G401 (cell line): ENCODE measurements at regions not wholly inside any gene's neighbourhood (a gene's known extent, or its start where the extent isn't known, plus 50 kb on each side); places are given as distances from the start of the nearest gene placed in this dataset.

Experiments used
- DNase-seq: peaks from one replicate; pipeline ENCODE4 v3.0.0-alpha.2; 2015; ENCODE audit warnings: low spot score
- in situ Hi-C: cut with HindIII; loops from 2 replicates; pipeline ENCODE4 v1.10.0; 2016; ENCODE audit warnings: low sequenced_read_pairs, mixed read lengths

DNA sequence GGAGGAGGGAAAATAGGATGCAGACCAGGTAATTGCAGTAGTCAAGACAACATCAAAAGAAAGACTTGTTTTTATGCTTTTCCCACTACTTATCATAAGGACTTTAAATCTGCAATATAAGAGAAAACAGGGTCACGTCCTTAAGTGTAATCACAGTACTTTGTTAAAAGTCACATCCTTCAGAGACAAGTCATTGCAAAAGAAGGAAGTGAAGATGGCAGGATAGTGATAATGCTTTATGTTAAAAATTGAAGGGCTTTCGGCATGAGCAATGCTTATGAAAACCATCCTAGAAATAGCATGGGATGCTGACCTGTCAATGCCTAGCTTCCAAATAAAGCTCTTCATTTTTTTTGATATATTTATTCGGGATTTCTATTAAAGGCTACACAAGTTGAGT, 110.2 kb upstream of the TENM3 start:
- in situ Hi-C loops = no loop called here
- DNase-seq = no peak

DNA sequence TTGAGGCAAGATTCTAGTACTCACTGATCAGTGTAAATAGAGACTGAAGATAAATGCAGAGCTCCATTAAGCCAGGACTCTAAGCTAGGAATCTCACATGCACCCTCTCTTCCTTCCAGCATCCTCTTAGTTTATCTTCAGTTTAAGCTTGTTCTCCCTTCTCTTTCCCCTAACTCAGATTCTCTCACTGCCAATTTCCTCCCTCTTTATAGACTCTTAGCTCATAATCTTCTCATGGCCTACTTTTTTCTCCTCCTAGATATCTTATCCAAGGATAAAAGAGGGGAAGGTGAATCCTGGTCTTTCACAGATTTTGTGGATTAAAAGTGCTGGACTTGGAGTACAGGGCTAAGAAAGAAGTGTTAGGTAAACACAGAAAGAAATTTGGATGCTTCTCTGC, 108.9 kb upstream of the TENM3 start:
- in situ Hi-C loops = no loop called here
- no peak for DNase-seq

DNA sequence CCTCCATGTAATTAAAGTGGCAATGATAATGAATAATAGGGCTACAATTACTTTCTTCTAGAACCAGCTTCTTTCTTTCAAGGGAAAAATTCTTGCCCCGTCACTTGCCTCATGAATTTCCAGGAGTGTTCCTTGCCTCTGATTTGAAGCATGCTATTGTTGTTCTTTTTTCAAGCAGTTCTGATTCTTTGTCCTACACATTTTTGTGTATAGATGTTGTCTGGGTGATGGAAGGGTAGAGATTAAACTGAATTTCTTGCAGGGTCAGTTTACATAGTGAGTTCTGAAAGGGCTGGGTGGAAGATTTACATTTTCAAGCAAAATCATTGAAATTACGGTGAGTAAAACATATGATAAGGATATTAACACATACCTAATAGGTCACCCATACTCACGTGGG, 107.0 kb upstream of the TENM3 start:
- in situ Hi-C loops = no loop called here

DNA sequence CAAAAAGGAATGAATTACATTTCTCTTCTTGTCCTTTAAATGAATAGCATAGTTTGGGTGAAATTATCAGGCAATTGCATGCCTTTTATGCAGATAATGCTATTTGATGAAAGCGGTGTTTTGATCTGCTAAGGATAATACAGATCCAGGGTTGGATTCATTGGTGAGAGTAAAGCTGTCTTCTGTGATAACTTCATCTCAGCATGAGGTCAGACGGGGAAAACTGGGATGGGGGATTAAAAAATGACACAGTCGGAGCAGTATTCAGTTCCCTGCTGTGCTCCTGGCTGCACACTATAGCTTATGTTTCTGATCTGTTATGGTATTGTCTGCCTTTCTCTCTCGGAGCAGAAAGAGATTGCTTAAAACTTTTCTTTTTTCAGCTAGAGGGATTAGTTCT, 105.9 kb upstream of the TENM3 start:
- in situ Hi-C loops = no loop called here
- no peak for DNase-seq

More for the DNA sequence above, 107.0 kb upstream of the TENM3 start:
- no peak for DNase-seq

DNA sequence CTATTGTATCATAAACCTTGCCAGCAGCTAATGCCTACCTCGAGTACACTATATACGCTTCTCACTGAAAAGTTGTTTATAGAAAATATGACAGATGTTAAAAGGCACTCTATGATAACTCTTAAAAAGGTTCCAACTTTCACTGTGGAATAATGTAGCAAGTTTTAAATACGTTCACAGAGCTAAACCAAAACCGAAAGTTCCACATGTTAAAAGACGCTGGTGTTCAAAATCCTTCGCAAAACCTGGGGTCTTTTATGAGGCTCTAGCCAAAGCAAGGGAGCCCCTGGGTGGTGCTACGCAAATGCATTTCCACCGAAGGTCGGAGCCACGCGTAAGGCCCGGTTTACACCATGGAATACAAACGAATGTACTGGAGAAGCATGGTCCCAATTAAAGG, 103.7 kb upstream of the TENM3 start:
- DNase-seq = no peak
- in situ Hi-C loops = no loop called here

DNA sequence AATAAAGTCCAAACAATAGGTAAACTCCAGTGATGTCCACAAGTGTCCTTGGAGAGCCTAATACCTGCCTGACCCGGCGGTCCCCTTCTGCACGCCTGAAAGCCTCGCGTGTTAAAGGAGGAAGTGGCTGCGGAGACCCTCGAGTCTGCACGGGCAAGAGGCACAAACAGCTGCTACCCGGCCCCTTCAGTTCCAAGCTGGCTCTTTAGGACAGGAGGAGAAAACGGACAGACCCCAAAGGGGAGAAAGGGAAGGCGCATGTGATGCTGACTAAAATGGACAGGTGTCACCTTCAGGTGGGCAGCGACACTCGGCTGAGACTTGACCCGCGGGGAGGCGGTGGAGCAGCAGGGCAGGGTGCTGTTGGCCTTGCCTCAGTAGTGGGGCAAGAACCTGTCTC, 102.7 kb upstream of the TENM3 start:
- no peak for DNase-seq
- in situ Hi-C loops = no loop called here

DNA sequence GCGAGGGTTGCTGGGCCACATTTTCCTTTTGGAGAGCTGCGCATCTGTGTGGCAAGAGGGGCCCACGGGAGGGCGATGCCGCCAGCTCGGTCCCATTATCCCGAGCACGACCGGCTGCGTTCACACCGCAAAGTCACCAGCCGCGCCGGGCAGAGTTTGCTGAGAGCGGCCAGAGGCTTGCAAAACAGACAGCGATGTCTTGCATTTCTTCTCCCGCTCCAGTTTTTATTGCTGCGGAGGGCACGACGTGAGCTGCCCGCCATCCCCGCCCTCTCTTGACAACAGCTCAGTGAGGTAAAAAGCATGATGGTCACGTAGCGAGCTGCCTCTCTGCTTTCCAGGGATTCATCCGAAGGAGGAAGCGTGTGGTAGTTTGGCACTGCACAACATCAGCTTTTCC, 102.1 kb upstream of the TENM3 start:
- in situ Hi-C loops = no loop called here
- no peak for DNase-seq

DNA sequence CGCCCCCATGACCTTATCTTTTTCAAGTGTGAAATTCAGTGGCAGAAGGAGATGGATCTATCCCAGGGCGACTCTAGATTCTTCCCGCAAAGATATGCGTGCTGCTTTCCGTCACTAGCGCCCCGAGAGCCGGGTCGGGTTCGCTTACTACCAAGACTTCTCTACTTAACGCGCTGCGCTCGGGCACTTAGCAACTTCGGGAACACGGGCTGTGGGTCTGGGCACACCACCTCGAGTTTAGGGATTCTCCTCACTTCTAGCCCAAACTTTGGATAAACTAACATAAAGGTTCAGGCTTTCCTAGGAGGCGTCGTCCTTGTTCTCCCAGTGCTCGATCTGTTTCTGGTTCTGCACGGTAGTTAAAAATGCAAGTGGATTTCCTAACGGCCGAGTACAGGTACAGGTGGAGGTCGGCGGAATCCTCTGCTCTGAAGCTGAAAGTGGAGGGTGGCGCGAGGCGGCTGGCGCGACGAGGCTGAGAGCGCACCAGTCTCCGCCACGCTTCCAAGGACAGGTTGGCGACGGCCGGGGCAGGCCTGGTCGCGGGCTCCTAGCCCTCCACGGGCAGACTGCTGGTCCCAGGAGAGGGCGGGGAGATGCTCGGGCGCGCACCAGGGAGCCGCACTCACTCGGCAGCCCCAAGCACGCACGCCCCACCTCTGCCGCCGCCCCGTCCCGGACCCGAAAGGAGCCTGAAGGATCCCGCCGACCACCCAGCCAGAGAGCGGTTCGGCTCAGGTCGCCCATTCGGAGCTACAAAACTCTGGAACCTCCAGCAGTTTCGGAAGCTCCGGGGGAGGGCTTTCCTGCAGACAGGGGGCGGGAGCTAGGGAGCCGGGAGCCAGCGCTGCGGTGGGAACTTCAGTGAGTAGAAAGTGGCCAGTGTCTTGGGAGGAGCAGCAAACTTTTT, 100.8 kb upstream of the TENM3 start:
- in situ Hi-C loops = no loop called here
- DNase-seq = no peak

DNA sequence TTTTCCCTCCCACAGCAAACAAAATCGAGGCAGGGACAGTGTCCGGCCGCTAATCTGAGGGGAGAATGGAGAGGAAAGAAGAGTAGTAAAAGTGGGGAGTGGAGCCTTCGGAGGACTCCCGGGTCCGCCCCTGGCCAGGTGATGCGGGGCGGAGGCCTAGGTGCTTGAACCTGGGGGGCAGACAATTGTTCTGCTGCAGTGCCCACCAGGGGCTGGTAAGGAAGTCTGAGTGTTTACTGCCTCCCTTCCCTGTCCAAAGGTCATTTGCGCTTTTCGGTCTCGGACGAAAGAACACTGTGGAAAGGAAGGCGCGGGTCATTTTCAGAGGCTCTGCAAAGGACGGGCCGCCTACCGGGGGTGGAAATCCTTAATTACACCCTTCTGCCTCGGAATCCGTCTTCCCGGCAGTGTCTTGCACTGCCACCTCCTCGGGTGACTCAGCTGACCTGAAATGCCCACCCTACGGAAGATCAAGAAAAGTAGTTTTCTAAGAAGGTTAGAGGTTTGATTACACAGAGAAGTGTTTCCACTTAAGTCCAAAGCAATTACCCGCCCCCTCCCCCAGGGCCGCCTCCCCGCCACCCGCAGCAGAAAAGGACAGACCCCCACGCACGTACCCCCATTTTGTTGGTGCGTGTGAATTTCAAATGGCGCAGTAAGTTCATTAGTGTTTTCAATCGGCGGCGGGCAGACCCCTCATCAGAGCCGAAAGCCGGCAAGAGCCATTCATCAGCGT, 99.9 kb upstream of the TENM3 start:
- in situ Hi-C loops = no loop called here
- no peak for DNase-seq

DNA sequence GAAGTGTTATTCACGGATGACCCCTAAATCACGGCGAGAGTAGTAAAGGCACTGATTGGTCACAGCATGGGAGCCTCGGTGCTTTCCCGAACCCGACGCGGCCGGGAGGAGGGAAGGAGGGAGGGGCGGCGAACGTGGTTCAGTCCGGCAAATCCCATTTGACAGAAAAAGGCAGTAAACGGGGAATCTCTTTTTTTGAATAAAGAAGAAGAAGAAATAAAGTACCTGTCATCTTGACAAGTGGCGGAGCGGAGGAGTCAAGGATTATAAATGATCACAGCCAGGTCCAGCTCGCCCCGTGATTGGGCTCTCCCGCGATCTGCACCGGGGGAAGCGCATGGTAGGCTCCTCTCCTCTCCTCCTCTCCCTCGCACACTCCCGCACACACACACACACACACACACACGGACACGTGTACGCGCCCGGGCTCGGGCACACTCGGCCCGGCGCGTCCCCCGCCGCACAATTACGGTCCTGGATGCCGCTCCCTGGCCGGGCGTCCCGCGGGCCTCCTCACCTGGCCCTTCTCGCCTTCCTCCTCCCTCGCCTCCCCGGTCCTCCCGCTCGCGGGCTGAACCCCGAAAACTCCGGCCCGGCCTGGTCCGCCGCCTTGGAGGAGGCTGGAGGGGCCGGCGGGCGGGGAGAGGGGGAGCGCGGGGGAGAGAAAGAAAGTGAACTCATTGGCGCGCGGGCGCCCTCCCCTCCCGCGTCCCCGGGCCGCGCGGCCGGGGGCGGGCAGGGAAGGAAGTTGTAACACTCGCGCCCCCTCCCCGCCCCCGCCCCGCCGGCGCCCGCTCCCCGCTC, 99.2 kb upstream of the TENM3 start:
- in situ Hi-C loops = no loop called here
- no peak for DNase-seq

DNA sequence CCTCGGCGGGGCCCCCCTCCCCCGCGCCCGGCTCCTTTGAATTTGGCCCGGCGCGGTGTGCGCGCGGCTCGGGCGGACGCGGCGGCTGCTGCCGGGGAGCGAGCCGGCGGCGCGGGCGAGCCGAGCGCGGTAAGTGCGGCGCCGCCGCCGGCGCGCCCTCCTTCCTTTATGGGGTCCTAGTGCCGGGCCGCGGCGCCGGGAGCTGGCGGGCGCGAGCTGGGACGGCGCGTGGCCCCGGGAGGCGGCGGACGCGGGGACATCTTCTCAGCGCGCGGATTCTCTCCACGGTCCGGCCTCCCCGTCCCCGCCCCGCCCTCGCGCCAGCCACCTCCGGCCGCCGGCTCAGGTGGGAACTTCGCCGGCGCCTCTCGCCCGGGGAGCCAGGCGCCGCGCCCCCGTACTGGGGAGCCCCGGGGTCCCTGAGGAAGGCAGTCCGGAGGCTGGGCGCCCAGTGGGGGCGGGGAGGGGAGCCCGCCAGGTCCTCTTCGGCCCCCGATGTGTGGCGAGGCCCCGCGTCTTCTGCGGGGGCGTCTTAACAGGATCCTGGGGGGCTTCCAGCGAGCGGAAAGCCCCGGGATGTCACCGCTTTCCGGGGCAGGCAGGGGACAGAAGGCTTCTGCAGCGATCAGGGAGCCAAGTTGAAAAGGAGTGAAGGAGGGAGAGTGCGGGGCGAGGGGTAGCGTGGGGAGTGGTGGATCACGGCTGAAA, 98.4 kb upstream of the TENM3 start:
- in situ Hi-C loops = no loop called here
- no peak for DNase-seq

DNA sequence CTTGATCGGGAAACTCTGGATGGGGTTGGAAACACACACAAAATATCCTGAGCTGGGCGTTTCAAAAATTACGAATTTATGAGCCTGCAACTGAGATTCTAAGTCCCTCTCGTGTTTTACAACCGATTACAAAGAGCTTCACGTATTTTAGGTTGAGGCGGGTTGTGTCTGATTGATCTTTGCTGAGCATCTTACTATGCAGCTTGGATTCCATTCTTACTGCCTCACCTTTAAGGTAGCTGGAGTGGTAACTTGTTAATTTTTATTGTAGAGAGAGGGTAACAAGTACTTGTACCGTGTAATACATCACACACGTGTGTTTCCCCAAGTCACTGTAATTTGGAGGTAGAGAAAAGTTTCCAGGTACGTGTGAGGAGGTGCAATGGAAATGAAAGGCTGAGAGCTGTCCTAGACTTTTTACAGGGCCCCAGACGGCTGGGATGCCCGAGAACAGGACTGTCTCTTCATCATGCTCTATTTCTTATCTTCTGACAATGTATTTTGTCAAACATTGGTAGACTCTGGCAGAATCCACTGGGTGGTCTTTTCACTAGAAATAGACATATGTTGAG, 97.8 kb upstream of the TENM3 start:
- no peak for DNase-seq
- in situ Hi-C loops = no loop called here

DNA sequence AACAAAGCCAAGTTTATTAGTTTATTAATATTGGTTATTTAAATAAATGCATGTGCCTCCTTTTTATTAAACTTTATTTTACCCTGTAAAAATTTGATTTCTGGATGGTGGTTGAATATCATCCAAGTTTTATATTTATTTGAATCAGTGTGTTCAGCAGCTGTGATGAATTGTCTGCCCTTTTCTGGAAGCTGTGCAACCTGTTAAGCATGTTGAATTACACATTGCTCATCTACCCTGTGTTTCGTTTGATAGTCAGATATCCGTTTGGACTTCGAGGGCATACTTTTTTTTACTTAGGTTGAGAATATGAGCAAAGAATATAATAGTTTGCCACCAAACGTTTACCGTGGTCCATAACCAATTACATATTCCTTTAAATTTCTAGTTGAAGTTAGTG, 95.8 kb upstream of the TENM3 start:
- in situ Hi-C loops = no loop called here
- no peak for DNase-seq

DNA sequence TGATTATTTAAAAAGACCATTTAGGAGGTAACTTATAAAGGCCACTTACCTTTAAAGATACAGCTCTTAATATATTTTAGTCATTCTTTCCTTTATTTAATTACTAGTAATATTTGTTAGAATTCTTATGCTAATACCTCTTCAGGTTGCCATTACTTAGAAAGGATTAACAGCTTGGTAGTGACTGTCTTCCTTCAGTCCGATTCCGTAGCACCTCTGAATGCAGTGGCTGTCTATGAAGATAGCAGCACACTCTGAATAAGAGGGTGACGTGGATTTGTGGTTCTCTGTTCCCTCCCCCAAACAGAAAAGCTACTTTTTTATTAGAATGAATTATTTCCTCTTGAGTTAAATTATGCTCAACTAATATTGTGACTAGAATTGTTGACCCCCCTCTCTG, 92.6 kb upstream of the TENM3 start:
- in situ Hi-C loops = no loop called here
- no peak for DNase-seq

DNA sequence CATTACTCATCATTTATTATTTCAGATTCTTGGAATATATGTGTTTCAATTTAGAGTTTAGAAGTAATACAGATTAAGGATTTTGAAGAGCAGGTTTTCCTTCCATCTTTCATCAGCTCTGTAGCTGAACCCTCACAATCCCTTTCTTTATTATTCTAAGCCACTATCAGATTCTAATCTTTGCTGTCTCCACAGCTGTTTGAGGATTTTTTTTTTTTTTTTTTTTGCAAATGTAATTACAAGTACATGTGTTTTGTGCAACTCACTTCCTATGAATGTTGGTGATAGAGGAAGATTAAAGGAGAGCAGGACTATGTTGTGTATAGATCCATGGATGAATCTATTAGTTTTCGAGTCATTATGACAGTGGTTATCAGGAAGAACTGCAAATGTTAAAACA, 87.4 kb upstream of the TENM3 start:
- no peak for DNase-seq
- in situ Hi-C loops = no loop called here

DNA sequence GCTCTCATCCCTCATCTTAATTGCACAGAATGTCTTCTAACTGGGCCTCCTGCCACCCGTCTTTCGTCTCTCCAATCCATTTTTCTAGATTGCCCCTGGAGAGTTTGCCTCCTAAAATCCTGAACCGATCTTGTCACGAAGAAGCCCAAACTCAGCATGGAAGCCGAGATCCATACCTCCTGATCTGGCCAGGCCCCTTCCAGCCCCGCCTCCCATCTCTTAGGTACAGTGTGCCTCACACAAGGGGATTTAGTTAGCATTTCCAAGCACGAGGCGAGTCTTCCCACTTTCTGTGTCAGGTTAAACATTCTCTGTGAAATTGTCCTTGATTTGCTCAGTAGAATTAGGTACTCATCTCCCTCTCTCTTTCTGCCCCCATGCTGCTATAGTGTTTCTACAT, 80.0 kb upstream of the TENM3 start:
- in situ Hi-C loops = no loop called here
- no peak for DNase-seq

DNA sequence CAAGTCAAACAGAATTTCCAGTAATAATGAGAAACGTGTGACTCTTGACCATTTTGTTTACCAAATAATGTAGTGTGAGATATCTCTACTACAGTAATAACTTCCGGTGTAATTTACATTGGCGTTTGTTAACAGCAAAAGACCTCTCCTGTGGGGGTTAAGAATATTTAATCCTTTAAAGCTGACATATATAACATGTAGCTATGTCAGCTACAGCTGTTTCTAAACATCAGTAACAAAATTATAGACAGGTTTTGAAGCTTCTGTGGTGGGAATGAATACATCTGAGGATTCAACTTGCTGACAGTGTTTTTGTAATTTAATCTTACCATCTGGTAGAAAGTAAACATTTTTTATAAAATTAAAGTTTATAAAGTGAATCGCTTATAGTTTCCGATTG, 73.6 kb upstream of the TENM3 start:
- no peak for DNase-seq
- in situ Hi-C loops = no loop called here

DNA sequence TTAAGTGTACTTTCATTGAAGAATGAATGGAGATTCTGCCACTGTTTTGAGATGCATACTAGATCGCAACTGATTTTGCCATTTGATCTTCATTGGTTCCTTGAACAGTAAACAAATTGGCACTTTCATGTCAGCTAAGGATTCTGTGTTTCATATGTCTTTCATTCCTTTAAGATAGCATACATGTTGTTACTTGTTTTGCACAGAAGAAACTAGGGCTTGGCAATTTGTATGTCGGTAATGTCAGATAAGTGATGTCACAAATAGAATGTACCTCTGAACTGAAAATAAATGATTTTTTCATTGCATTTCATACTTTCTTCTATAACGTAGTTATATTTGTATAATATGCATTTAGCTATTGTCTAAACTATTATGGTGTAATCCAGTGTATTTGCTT, 73.2 kb upstream of the TENM3 start:
- no peak for DNase-seq
- in situ Hi-C loops = no loop called here

DNA sequence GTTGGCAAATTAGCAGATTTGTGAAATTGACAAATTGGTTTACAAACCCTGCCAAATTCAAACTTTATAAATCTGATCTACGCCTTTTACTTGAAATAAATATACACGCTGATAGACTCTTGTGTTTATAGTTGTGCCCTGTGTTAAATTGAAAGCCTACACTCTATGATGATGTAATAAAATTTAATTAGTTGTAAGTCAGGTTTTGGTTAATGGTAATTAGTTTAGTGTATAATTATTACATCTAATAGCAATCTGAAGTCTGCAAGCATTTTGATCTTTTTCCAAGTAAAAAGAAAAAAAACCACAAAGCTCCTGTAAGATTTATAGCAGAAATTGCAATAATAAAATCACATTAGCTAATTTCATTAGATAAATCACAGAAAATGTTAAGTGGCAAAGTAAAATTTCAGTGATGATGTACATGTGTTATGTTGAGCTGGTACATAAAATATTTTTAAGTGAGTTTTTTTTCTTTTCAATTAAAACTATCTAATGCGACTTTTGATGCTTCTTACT, 72.7 kb upstream of the TENM3 start:
- no peak for DNase-seq
- in situ Hi-C loops = no loop called here
